Sigmoid colon (tissue), 6 donors: ENCODE measurements at regions not wholly inside any gene's neighbourhood (a gene's known extent, or its start where the extent isn't known, plus 50 kb on each side); places are given as distances from the start of the nearest gene placed in this dataset.

Experiments
- DNase-seq: peaks from one replicate; pipeline ENCODE4 v3.0.0-alpha.2; 2019
- H3K27ac ChIP-seq, 4 donors: fragments of 200-600 bp; sonication (generic); one replicate each; pipeline ENCODE4 v1.5.1; 2016 to 2019; ENCODE audit warnings: mild to moderate bottlenecking in 1 of 4
- H3K27me3 ChIP-seq, 3 donors: fragments of 200-600 bp; sonication (generic); one replicate each; pipeline ENCODE4 v1.5.1; 2019; ENCODE audit warnings: mild to moderate bottlenecking in 1 of 3
- H3K36me3 ChIP-seq, 4 donors: fragments of 200-600 bp; sonication (generic); one replicate each; pipeline ENCODE4 v1.5.1; 2016 to 2019
- H3K4me1 ChIP-seq, 4 donors: fragments of 200-600 bp; sonication (generic); one replicate each; pipeline ENCODE4 v1.5.1; 2017 to 2019
- H3K4me3 ChIP-seq, 4 donors: fragments of 200-600 bp; sonication (generic); one replicate each; pipeline ENCODE4 v1.5.1; 2017 to 2019; ENCODE audit warnings: mild to moderate bottlenecking in 2 of 4, moderate library complexity in 1 of 4
- H3K9me3 ChIP-seq, 4 donors: fragments of 200-600 bp in 3 of 4; sonication (generic) in 3 of 4; one replicate each; pipeline versions ENCODE4 v1.5.1 to v1.6.1; 2013 to 2019
- CTCF ChIP-seq, 4 experiments: fragments of 450-650 bp in 3 of 4; fragments of 200-600 bp in 1 of 4; IDR thresholded peaks; one replicate each; pipeline ENCODE4 v1.5.1; 2016 to 2019; ENCODE audit warnings: antibody characterized with exemption in 4 of 4, mild to moderate bottlenecking in 3 of 4, moderate library complexity in 2 of 4
- EP300 ChIP-seq, 4 donors: sonication (generic); formaldehyde crosslinking; IDR thresholded peaks; one replicate each; pipeline ENCODE4 v1.6.1; 2017; ENCODE audit warnings: antibody characterized with exemption in 4 of 4
- POLR2A ChIP-seq, 2 donors: fragments of 450-650 bp; IDR thresholded peaks; one replicate each; pipeline ENCODE4 v1.6.1; 2016; ENCODE audit warnings: antibody characterized with exemption in 2 of 2, mild to moderate bottlenecking in 2 of 2, moderate library complexity in 2 of 2
- POLR2AphosphoS5 ChIP-seq, 4 donors: sonication (generic); formaldehyde crosslinking; IDR thresholded peaks; one replicate each; pipeline ENCODE4 v1.6.1; 2017; ENCODE audit warnings: antibody characterized with exemption in 4 of 4
- WGBS, 2 donors: extraction: QIAGEN DNeasy Blood & Tissue Kit; methylation state at CpG; one replicate each; pipeline ENCODE4 v1.1.7; 2013; 5-methylcytosine and 5-hydroxymethylcytosine counted together
- intact Hi-C: fragments of 100-400 bp; cut with DNase I; formaldehyde crosslinking; loops from one replicate; pipeline ENCODE4 v1.15.1; 2023
- donor health status: healthy with polysubstance abuse.
- donor health status: healthy.

DNA sequence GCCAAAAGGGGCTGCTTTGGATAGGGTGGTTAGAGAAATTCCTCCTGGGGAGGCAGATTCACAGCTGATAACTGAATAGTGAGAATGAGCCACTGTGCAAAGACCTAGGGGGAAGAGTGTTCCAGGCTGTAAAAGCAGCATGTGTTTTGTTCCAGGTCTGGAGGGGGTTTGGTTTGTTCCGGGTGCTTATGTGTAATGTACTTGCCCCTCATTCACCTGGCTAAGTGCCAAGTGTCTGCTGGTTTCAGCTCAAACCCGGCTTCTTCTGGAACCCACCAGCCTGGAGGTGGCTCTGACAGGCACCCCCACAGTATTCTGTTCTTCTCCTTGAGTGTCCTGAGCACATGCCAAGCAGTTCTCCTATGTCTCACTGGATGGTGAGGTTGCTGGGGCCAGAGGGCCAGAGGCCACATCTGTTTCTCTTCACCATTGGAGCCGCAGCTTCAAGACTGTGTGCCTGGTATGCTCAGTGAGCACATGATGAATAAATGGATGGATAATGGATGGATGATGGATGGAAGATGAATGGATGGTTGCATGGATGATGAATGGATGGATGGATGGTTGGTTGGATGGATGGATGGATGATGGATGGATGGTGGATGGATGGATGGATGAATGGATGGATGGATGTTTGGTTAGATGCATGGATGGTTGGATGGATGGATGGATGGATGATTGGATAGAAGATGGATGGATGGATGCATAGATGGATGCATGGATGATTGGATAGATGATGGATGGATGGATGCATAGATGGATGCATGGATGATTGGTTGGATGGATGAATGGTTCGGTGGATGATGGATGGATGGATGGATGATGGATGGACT is 227.6 kb downstream of the BMP7 start:
- intact Hi-C loops = no loop called here
- TF ChIP-seq POLR2A (IDR thresholded peaks at IDR 0.05) (no peak), EP300 (IDR thresholded peaks at IDR 0.05) (no peak), POLR2AphosphoS5 (IDR thresholded peaks at IDR 0.05) (no peak), CTCF (IDR thresholded peaks at IDR 0.05) (no peak)
- peak; percentile 59 for DNase-seq
- no peak overlapping the region for H3K4me3 ChIP-seq
- WGBS, 2 donors = 71 to 82% methylated on average over 4 of the region's 4 CpGs
- peaks cover 0 to 8% (median 2%) of the 10 kb centered on the region in 4 donors for H3K9me3 ChIP-seq
- H3K4me1 ChIP-seq = peaks cover 0 to 59% (median 26%) of the 10 kb centered on the region in 4 donors
- H3K27me3 ChIP-seq = peaks cover 0 to 3% (median 0%) of the 10 kb centered on the region in 3 donors
- H3K36me3 ChIP-seq = no peaks in the 10 kb centered on the region
- no peak overlapping the region for H3K27ac ChIP-seq

DNA sequence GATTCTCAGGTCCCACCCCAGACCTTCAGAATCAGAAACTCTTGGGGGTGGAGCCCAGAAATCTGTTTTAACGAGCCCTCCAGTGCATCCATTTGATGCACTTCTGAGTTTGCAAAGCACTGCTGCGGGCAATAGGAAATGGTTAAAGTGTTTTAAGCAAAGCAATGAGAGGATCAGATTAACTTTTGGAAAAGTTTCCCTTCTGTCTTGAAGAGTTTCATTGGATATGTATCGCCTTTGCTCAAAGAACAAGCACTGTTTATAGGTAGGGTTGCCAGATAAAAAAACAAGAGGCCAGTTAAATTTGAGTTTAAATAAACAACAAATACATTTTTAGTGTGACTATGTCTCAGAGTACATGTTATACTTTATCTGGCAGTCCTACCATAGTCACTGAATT is 226.0 kb downstream of the BMP7 start:
- Histone ChIP-seq H3K9me3 (no peaks in the 10 kb centered on the region), H3K27ac (peak overlapping the region in 3 of 4 donors; percentile 44 to 67 (median 57)), H3K36me3 (no peaks in the 10 kb centered on the region), H3K4me1 (peaks cover 0 to 59% (median 26%) of the 10 kb centered on the region in 4 donors), H3K4me3 (no peak overlapping the region), H3K27me3 (no peaks in the 10 kb centered on the region)
- intact Hi-C loops = loop anchor here (5.0 to 10.0 kb wide), 3 partner anchors 33 to 416 kb away; partner anchors contain the start of gene TFAP2C
- TF ChIP-seq POLR2AphosphoS5 (IDR thresholded peaks at IDR 0.05) = no peak
- TF ChIP-seq CTCF (IDR thresholded peaks at IDR 0.05) = no peak
- no peak for TF ChIP-seq EP300 (IDR thresholded peaks at IDR 0.05)
- TF ChIP-seq POLR2A (IDR thresholded peaks at IDR 0.05) = no peak
- no peak for DNase-seq
- WGBS, 2 donors = 70 to 76% methylated on average over 3 of the region's 3 CpGs

DNA sequence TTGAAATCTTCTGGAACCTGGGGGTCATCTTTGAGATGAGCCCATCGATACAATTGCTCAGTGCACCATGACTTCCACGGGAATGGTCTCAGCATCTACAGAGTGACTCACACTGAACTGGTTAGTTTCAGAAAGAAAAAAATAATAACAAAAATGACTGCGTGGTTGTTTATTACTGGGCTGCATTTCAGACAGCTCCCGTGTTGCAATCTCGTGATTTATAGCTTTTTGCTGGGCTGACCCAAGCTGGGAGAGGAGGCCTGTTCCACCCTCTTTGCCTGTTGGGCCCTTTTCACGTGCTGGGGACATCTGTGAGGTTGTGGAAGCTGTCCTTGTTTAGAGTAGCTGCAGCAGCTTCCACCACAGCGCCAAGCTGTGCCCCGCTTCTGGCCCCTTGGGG is 225.5 kb downstream of the BMP7 start:
- TF ChIP-seq EP300 (IDR thresholded peaks at IDR 0.05) (peak; percentile 34 to 88 (median 60)), CTCF (IDR thresholded peaks at IDR 0.05) (no peak), POLR2A (IDR thresholded peaks at IDR 0.05) (no peak), POLR2AphosphoS5 (IDR thresholded peaks at IDR 0.05) (peak; percentile 84 to 95 (median 90))
- Histone ChIP-seq H3K4me1 (peaks cover 0 to 59% (median 26%) of the 10 kb centered on the region in 4 donors), H3K27me3 (no peaks in the 10 kb centered on the region), H3K9me3 (no peaks in the 10 kb centered on the region), H3K4me3 (no peak overlapping the region), H3K27ac (peak overlapping the region in 3 of 4 donors; percentile 44 to 67 (median 57)), H3K36me3 (no peaks in the 10 kb centered on the region)
- WGBS, 2 donors = 40 to 44% methylated on average over 8 of the region's 8 CpGs
- intact Hi-C loops = loop anchor here (5.0 to 10.0 kb wide), 3 partner anchors 34 to 416 kb away; partner anchors contain the start of gene TFAP2C
- DNase-seq = peak; percentile 84

DNA sequence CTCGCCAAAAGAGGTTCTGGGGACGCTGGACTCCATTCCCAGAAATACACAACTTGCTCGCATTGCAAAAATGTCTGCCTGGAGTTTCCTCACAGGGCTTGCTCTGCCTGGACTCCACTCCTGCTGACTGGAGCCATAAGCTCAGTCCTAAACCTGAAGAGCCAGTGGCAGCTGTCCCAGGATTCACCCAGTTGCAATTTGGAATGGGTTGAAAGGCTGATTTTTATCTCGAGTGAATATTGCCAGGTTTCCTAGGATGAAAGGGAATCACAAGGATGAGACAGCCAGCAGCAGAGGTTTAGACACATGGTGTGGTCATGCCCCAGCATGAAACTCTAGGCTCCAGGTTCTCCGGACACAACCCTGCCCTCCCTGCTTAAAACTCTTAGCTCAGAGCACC is 223.3 kb downstream of the BMP7 start:
- TF ChIP-seq POLR2A (IDR thresholded peaks at IDR 0.05) = no peak
- no peak for TF ChIP-seq EP300 (IDR thresholded peaks at IDR 0.05)
- no peak for TF ChIP-seq CTCF (IDR thresholded peaks at IDR 0.05)
- no peak for TF ChIP-seq POLR2AphosphoS5 (IDR thresholded peaks at IDR 0.05)
- Histone ChIP-seq H3K4me1 (peaks cover 0 to 54% (median 30%) of the 10 kb centered on the region in 4 donors), H3K27me3 (no peaks in the 10 kb centered on the region), H3K27ac (peak overlapping the region in 1 of 4 donors; percentile 67), H3K36me3 (no peaks in the 10 kb centered on the region), H3K4me3 (no peak overlapping the region), H3K9me3 (no peaks in the 10 kb centered on the region)
- DNase-seq = no peak
- intact Hi-C loops = loop anchor here (5.0 to 10.0 kb wide), 3 partner anchors 36 to 418 kb away; partner anchors contain the start of gene TFAP2C
- 62 to 81% methylated on average over 5 of the region's 5 CpGs for WGBS, 2 donors
